Stimulated activated memory B cell treated with anti-CD40 and anti-IgM and Interleukin-4, amounts not matched to agents 10 μg/mL and 1 μg/mL and 100 μg/mL, for 72 hours (primary cell): ENCODE measurements at regions not wholly inside any gene's neighbourhood (a gene's known extent, or its start where the extent isn't known, plus 50 kb on each side); places are given as distances from the start of the nearest gene placed in this dataset.

ENCODE experiments used
- ATAC-seq: fragments of 150-1000 bp; cut with Tn5 transposase; 2 replicates; pipeline ENCODE4 v1.10.0; 2021
- H3K27ac Mint-ChIP-seq: one replicate; pipeline ENCODE4 v1.8.0; 2022; ENCODE audit warnings: mild to moderate bottlenecking, mixed read lengths
- H3K27me3 Mint-ChIP-seq: one replicate; pipeline ENCODE4 v1.8.0; 2022; ENCODE audit warnings: mixed read lengths
- H3K36me3 Mint-ChIP-seq: one replicate; pipeline ENCODE4 v1.8.0; 2022; ENCODE audit warnings: mixed read lengths
- H3K4me1 Mint-ChIP-seq: one replicate; pipeline ENCODE4 v1.8.0; 2022; ENCODE audit warnings: mixed read lengths
- H3K4me3 Mint-ChIP-seq: one replicate; pipeline ENCODE4 v1.8.0; 2022; ENCODE audit warnings: mild to moderate bottlenecking, moderate library complexity, mixed read lengths
- H3K9me3 Mint-ChIP-seq: one replicate; pipeline ENCODE4 v1.8.0; 2022; ENCODE audit warnings: mixed read lengths

- no peaks in the 10 kb centered on the region for H3K4me1 Mint-ChIP-seq
- no peak overlapping the region for H3K27ac Mint-ChIP-seq
- ATAC-seq, result no peak
- peaks cover 23% of the 10 kb centered on the region for H3K9me3 Mint-ChIP-seq
- H3K36me3 Mint-ChIP-seq, result no peaks in the 10 kb centered on the region
- H3K4me3 Mint-ChIP-seq, result no peak overlapping the region
- no peaks in the 10 kb centered on the region for H3K27me3 Mint-ChIP-seq
Observed at GRCh38 chr7:63070696-63071095, 928.0 kb upstream of the ZNF722 start.

- ATAC-seq, result no peak
- peaks cover 20% of the 10 kb centered on the region for H3K9me3 Mint-ChIP-seq
- H3K27ac Mint-ChIP-seq, result no peak overlapping the region
- no peaks in the 10 kb centered on the region for H3K4me1 Mint-ChIP-seq
- H3K36me3 Mint-ChIP-seq, result no peaks in the 10 kb centered on the region
- H3K27me3 Mint-ChIP-seq, result no peaks in the 10 kb centered on the region
- H3K4me3 Mint-ChIP-seq, result no peak overlapping the region
Observed at GRCh38 chr7:63071396-63071795, 927.3 kb upstream of the ZNF722 start.

GRCh38 chr7:63071920-63072319 lies 926.7 kb upstream of the ZNF722 start:
- Mint-ChIP-seq H3K9me3 (peaks cover 18% of the 10 kb centered on the region), H3K27me3 (no peaks in the 10 kb centered on the region), H3K4me3 (no peak overlapping the region), H3K27ac (no peak overlapping the region), H3K36me3 (no peaks in the 10 kb centered on the region), H3K4me1 (no peaks in the 10 kb centered on the region)
- no peak for ATAC-seq

- no peak for ATAC-seq
- no peaks in the 10 kb centered on the region for H3K27me3 Mint-ChIP-seq
- H3K27ac Mint-ChIP-seq, result no peak overlapping the region
- H3K36me3 Mint-ChIP-seq, result no peaks in the 10 kb centered on the region
- H3K9me3 Mint-ChIP-seq, result peaks cover 18% of the 10 kb centered on the region
- no peaks in the 10 kb centered on the region for H3K4me1 Mint-ChIP-seq
- H3K4me3 Mint-ChIP-seq, result no peak overlapping the region
Observed at GRCh38 chr7:63072806-63073205, 925.8 kb upstream of the ZNF722 start.

GRCh38 chr7:63073286-63073685 lies 925.4 kb upstream of the ZNF722 start:
- Mint-ChIP-seq H3K4me1 (no peaks in the 10 kb centered on the region), H3K4me3 (no peak overlapping the region), H3K9me3 (peaks cover 18% of the 10 kb centered on the region), H3K36me3 (no peaks in the 10 kb centered on the region), H3K27ac (no peak overlapping the region), H3K27me3 (no peaks in the 10 kb centered on the region)
- no peak for ATAC-seq

GRCh38 chr7:63073736-63074135 lies 924.9 kb upstream of the ZNF722 start:
- no peak overlapping the region for H3K4me3 Mint-ChIP-seq

GRCh38 chr7:63077841-63078240 lies 920.8 kb upstream of the ZNF722 start:
- ATAC-seq, result no peak
- Mint-ChIP-seq H3K27me3 (no peaks in the 10 kb centered on the region), H3K4me3 (no peak overlapping the region), H3K27ac (no peak overlapping the region), H3K36me3 (no peaks in the 10 kb centered on the region), H3K4me1 (no peaks in the 10 kb centered on the region), H3K9me3 (peaks cover 10% of the 10 kb centered on the region)

More at GRCh38 chr7:63073736-63074135, 924.9 kb upstream of the ZNF722 start:
- Mint-ChIP-seq H3K27ac (no peak overlapping the region), H3K9me3 (peaks cover 15% of the 10 kb centered on the region), H3K4me1 (no peaks in the 10 kb centered on the region), H3K27me3 (no peaks in the 10 kb centered on the region), H3K36me3 (no peaks in the 10 kb centered on the region)
- no peak for ATAC-seq

- ATAC-seq, result no peak
- Mint-ChIP-seq H3K4me1 (no peaks in the 10 kb centered on the region), H3K36me3 (no peaks in the 10 kb centered on the region), H3K27ac (no peak overlapping the region), H3K27me3 (no peaks in the 10 kb centered on the region), H3K4me3 (no peak overlapping the region), H3K9me3 (peaks cover 6% of the 10 kb centered on the region)
Observed at GRCh38 chr7:63080406-63080805, 918.2 kb upstream of the ZNF722 start.

GRCh38 chr7:63080831-63081230 lies 917.8 kb upstream of the ZNF722 start:
- Mint-ChIP-seq H3K9me3 (peaks cover 6% of the 10 kb centered on the region), H3K27me3 (no peaks in the 10 kb centered on the region), H3K4me1 (no peaks in the 10 kb centered on the region), H3K36me3 (no peaks in the 10 kb centered on the region), H3K4me3 (no peak overlapping the region), H3K27ac (no peak overlapping the region)
- ATAC-seq, result no peak

- ATAC-seq, result no peak
- Mint-ChIP-seq H3K9me3 (peaks cover 19% of the 10 kb centered on the region), H3K4me1 (no peaks in the 10 kb centered on the region), H3K27me3 (no peaks in the 10 kb centered on the region), H3K27ac (no peak overlapping the region), H3K36me3 (no peaks in the 10 kb centered on the region), H3K4me3 (no peak overlapping the region)
Observed at GRCh38 chr7:63087575-63088190, 911.0 kb upstream of the ZNF722 start.

- Mint-ChIP-seq H3K36me3 (no peaks in the 10 kb centered on the region), H3K9me3 (peaks cover 12% of the 10 kb centered on the region), H3K4me3 (no peak overlapping the region), H3K4me1 (no peaks in the 10 kb centered on the region), H3K27me3 (no peaks in the 10 kb centered on the region), H3K27ac (no peak overlapping the region)
- ATAC-seq, result no peak
Observed at GRCh38 chr7:63092951-63093350, 905.7 kb upstream of the ZNF722 start.

- no peaks in the 10 kb centered on the region for H3K4me1 Mint-ChIP-seq
- no peak overlapping the region for H3K4me3 Mint-ChIP-seq
- no peaks in the 10 kb centered on the region for H3K36me3 Mint-ChIP-seq
- peaks cover 12% of the 10 kb centered on the region for H3K9me3 Mint-ChIP-seq
- H3K27ac Mint-ChIP-seq, result no peak overlapping the region
- H3K27me3 Mint-ChIP-seq, result no peaks in the 10 kb centered on the region
- ATAC-seq, result no peak
Observed at GRCh38 chr7:63093481-63093880, 905.2 kb upstream of the ZNF722 start.

- H3K27ac Mint-ChIP-seq, result no peak overlapping the region
- no peak overlapping the region for H3K4me3 Mint-ChIP-seq
- no peaks in the 10 kb centered on the region for H3K4me1 Mint-ChIP-seq
- H3K9me3 Mint-ChIP-seq, result peaks cover 13% of the 10 kb centered on the region
- no peak for ATAC-seq
- no peaks in the 10 kb centered on the region for H3K36me3 Mint-ChIP-seq
- no peaks in the 10 kb centered on the region for H3K27me3 Mint-ChIP-seq
Observed at GRCh38 chr7:63096141-63096540, 902.5 kb upstream of the ZNF722 start.

- Mint-ChIP-seq H3K9me3 (peaks cover 16% of the 10 kb centered on the region), H3K27ac (no peak overlapping the region), H3K4me1 (no peaks in the 10 kb centered on the region), H3K36me3 (no peaks in the 10 kb centered on the region), H3K4me3 (no peak overlapping the region), H3K27me3 (no peaks in the 10 kb centered on the region)
- no peak for ATAC-seq
Observed at GRCh38 chr7:63104666-63105065, 894.0 kb upstream of the ZNF722 start.

GRCh38 chr7:63105978-63106377 lies 892.7 kb upstream of the ZNF722 start:
- H3K27me3 Mint-ChIP-seq, result no peaks in the 10 kb centered on the region
- no peak for ATAC-seq
- no peak overlapping the region for H3K27ac Mint-ChIP-seq
- no peaks in the 10 kb centered on the region for H3K36me3 Mint-ChIP-seq
- H3K4me1 Mint-ChIP-seq, result no peaks in the 10 kb centered on the region
- H3K4me3 Mint-ChIP-seq, result no peak overlapping the region
- peaks cover 13% of the 10 kb centered on the region for H3K9me3 Mint-ChIP-seq

GRCh38 chr7:63106506-63107388 lies 891.9 kb upstream of the ZNF722 start:
- H3K9me3 Mint-ChIP-seq, result peaks cover 13% of the 10 kb centered on the region
- ATAC-seq, result no peak
- H3K27ac Mint-ChIP-seq, result no peak overlapping the region
- H3K27me3 Mint-ChIP-seq, result no peaks in the 10 kb centered on the region
- no peaks in the 10 kb centered on the region for H3K4me1 Mint-ChIP-seq
- no peaks in the 10 kb centered on the region for H3K36me3 Mint-ChIP-seq
- no peak overlapping the region for H3K4me3 Mint-ChIP-seq
